ENCODE measurements at regions not wholly inside any gene's neighbourhood (a gene's known extent, or its start where the extent isn't known, plus 50 kb on each side); places are given as distances from the start of the nearest gene placed in this dataset.
"Not testable (repeated sequence)": the region's sequence is repeated elsewhere in the genome, so short reads cannot be mapped to it uniquely, and the experiment has no call there.

- no peak for DNase-seq (ENCODE audit: low read depth, low spot score)
Observed at GRCh38 chr5:165370794-165371193, 1865.4 kb downstream of the MAT2B start.

- DNase-seq (ENCODE audit: low read depth, low spot score), result no peak
Observed at GRCh38 chr5:165375201-165375600, 1869.8 kb downstream of the MAT2B start.

DNA sequence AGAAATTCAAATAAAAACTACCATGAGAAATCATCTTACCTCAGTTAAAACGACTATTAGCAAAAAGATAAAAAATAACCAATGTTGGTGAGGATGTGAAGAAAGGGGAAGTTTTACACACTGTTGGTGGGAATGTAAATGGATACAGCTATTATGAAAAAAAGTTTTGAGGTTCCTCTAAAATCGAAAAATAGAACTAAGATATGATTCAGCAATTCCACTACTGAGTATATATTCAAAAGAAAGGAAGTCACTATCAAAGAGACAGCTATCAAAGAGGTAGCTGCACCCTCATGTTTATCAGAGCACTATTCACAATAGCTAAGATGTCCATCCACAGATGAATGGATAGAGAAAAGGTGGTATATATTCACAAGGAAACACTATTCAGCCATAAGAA lies 1888.4 kb downstream of the MAT2B start:
- no peak for DNase-seq (ENCODE audit: low read depth, low spot score)

DNA sequence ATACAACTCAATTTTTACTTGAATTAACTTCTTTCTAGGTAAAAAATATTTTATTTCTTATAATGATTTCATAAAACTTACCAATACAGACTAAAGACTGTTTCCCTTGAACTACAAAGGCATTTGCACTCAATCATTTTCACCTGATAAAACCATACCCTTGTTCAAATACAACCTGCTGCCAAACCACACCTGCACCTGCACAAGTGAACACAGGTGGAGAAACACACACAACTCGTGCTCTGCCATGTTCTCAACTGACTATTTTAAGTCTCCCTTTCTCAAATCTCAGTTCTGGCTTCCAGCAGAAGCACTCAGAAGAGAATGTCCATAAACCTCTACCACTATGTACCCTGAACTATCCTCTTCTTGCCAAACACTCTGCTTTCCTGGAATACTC lies 1892.1 kb downstream of the MAT2B start:
- DNase-seq (ENCODE audit: low read depth, low spot score), result no peak

DNA sequence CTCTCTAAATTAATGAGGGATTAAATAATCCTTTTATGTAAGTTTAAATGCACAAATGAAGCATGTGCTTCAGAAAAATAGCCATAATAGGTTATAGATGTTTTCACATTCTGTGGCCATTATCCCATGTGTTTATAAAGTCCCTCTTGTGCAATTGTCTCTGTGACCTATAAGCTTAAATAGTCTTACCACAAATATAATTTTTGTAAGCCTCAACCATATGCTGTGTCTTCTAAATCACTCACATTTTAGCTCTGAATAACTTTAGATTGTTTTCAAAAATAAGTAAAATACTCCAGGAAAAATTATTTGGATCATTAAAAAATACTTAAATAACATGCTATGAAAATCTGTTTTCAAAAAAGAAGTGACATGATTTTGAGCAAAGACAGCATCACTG lies 1894.7 kb downstream of the MAT2B start:
- no peak for DNase-seq (ENCODE audit: low read depth, low spot score)

- no peak for DNase-seq (ENCODE audit: low read depth, low spot score)
Observed at GRCh38 chr5:165404917-165405316, 1899.5 kb downstream of the MAT2B start.

DNA sequence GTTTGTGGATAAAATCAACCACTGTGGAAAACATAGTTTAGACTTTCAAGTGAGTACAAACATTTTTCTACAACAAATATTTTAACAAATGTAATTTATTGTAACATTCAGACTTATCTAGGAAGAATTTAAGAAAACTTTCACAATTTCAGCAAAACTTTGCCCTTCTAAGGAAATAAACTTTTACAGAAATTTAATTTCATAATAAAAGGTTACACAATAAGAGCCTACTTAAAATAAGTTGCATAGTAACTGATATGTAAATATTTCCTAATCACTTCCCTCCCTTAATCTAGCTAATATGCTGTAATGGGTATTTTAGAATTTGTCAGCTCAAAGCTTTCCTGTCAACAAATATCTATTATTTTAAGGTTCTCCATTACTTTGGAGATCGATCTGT lies 1899.9 kb downstream of the MAT2B start:
- DNase-seq (ENCODE audit: low read depth, low spot score), result no peak

- DNase-seq (ENCODE audit: low read depth, low spot score), result no peak
Observed at GRCh38 chr5:165407352-165407751, 1901.9 kb downstream of the MAT2B start.

DNA sequence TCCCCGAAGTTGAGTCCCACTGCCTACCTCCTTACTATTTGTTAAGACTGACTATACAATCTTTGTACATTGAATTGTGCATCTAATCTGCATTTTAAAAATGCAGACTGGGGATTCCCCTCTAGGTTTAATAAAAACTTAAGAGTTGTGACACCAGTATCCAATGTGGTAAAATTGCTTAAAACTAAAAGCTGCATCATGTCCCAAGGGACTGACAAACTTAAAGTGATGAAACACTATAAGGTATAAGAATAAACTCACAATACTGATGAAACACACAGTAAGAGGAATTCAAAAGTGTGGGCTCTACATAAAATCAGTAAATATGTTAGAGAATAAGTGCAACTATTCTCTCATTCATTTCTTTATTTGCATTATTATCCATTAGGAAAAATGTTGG lies 1905.1 kb downstream of the MAT2B start:
- no peak for DNase-seq (ENCODE audit: low read depth, low spot score)

- DNase-seq (ENCODE audit: low read depth, low spot score), result not testable (repeated sequence)
Observed at GRCh38 chr5:165411532-165411931, 1906.1 kb downstream of the MAT2B start.

DNA sequence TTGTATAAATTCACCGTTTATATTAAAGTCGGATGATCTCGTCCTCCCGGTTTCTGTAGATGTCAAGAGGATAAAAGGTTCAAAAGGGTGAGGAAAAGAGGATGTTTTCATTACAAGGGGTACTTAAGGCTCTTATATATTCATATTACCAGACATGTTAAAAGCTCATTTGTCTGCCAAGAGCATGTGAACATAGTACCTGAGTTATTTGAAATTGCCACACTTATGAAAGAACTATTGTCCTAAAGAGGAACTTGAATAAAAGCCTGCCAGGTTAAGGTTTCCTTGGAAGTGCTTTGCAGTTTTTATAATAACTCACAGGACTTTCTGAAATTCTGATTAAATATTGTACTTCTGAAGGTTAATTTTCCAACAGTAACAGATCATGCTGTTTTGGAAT lies 1915.1 kb downstream of the MAT2B start:
- DNase-seq (ENCODE audit: low read depth, low spot score), result no peak

GRCh38 chr5:165423697-165424299 lies 1918.4 kb downstream of the MAT2B start:
- no peak for DNase-seq (ENCODE audit: low read depth, low spot score)

DNA sequence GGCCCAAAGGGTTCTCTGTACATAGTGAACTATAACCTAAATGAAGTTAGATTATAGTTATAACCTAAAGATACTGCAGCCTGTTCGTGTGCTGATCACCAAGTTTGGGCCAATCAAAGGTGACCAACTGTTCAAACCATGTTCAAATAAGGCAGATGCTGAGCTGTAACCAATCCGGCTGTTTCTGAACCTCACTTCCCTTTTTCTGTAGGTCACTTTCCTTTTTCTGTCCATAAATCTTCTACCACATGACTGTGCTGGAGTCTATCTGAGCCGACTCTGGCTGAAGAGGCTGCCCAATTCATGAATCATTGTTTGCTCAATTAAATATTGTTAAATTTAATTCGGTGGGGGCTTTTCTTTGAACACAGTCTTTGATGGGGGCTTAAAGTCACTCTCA lies 1920.2 kb downstream of the MAT2B start:
- DNase-seq (ENCODE audit: low read depth, low spot score), result no peak

GRCh38 chr5:165448753-165449152 lies 1943.3 kb downstream of the MAT2B start:
- DNase-seq (ENCODE audit: low read depth, low spot score), result no peak

- no peak for DNase-seq (ENCODE audit: low read depth, low spot score)
Observed at GRCh38 chr5:165457859-165458481, 1952.6 kb downstream of the MAT2B start.

GRCh38 chr5:165459232-165459631 lies 1953.8 kb downstream of the MAT2B start:
- no peak for DNase-seq (ENCODE audit: low read depth, low spot score)

- no peak for DNase-seq (ENCODE audit: low read depth, low spot score)
Observed at GRCh38 chr5:165460911-165461310, 1955.5 kb downstream of the MAT2B start.

- no peak for DNase-seq (ENCODE audit: low read depth, low spot score)
Observed at GRCh38 chr5:165477546-165477945, 1972.1 kb downstream of the MAT2B start.

- no peak for DNase-seq (ENCODE audit: low read depth, low spot score)
Observed at GRCh38 chr5:165495829-165496380, 1990.5 kb downstream of the MAT2B start.

DNA sequence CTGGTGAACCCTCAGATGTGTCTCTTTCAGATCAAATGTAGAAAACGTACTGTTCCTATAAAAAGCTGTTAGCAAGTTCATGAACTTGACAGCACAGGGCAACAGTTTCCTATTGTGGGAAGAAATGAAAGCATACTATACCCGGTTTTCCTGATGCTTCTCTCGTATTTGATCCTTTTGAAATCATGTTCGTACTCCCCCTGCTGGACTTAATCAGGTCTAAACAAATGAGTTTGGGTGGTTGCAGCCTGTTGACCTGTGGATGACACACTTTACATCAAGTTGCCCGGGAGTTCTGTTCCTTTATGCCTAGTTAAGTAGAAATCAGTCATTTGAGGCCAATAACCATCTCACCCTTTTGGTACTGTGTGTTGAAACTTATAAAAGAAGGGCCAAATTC lies 1992.3 kb downstream of the MAT2B start:
- no peak for DNase-seq (ENCODE audit: low read depth, low spot score)

- DNase-seq (ENCODE audit: low read depth, low spot score), result no peak
Observed at GRCh38 chr5:165502893-165503691, 1997.7 kb downstream of the MAT2B start.

DNA sequence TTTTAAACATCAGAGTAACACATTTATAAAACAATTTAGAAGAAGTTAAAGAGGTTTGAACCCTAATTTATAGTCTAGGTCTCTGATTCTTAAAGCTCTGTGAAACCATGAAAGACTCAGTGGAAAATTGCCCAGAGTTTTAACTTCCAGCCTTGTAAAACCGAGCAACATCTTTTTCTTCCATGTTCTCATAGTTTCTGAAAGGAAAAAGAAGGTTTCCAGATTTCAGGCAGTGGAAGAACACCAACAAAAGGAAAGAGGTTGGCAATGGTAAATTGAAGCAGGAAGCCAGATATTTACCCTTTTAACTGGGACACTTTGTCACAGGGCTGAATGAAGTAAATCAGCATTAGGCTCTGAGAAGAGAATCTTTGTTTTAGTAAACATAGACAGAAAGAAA lies 1999.3 kb downstream of the MAT2B start:
- DNase-seq (ENCODE audit: low read depth, low spot score), result no peak

GRCh38 chr5:165508286-165508685 lies 2002.9 kb downstream of the MAT2B start:
- DNase-seq (ENCODE audit: low read depth, low spot score), result no peak

Data from brain pericyte (primary cell).